ENCODE measurements at regions not wholly inside any gene's neighbourhood (a gene's known extent, or its start where the extent isn't known, plus 50 kb on each side); places are given as distances from the start of the nearest gene placed in this dataset.
A peak's percentile ranks its signal among the peaks of the same experiment; 100 is the strongest.

GRCh38 chr11:112871909-112872500, 89.2 kb upstream of the NCAM1 start:
- intact Hi-C loops (cut with DNase I), result no loop called here
- no peak for DNase-seq (ENCODE audit: low spot score)

- no peak for DNase-seq (ENCODE audit: low spot score)
- intact Hi-C loops (cut with DNase I), result no loop called here
Measured at GRCh38 chr11:112874980-112875379, 86.2 kb upstream of the NCAM1 start.

- intact Hi-C loops (cut with DNase I), result no loop called here
- DNase-seq (ENCODE audit: low spot score), result no peak
Measured at GRCh38 chr11:112877581-112877980, 83.6 kb upstream of the NCAM1 start.

- peak; percentile 37 for DNase-seq (ENCODE audit: low spot score)
- intact Hi-C loops (cut with DNase I), result no loop called here
Measured at GRCh38 chr11:112878033-112878601, 83.1 kb upstream of the NCAM1 start.

GRCh38 chr11:112880495-112880894, 80.7 kb upstream of the NCAM1 start:
- no peak for DNase-seq (ENCODE audit: low spot score)
- intact Hi-C loops (cut with DNase I), result loop anchor here in 1 of 2 donors (5.0 kb wide), 1 partner anchor 522 kb away; no protein-coding TSS in a partner anchor

- intact Hi-C loops (cut with DNase I), result loop anchor here in 1 of 2 donors (5.0 kb wide), 1 partner anchor 521 kb away; no protein-coding TSS in a partner anchor
- DNase-seq (ENCODE audit: low spot score), result peak; percentile 87
Measured at GRCh38 chr11:112881461-112881860, 79.8 kb upstream of the NCAM1 start.

- no peak for DNase-seq (ENCODE audit: low spot score)
Measured at GRCh38 chr11:112882494-112883381, 78.5 kb upstream of the NCAM1 start.

GRCh38 chr11:112884012-112884767, 77.0 kb upstream of the NCAM1 start:
- intact Hi-C loops (cut with DNase I), result loop anchor here in 1 of 2 donors (5.0 kb wide), 1 partner anchor 518 kb away; no protein-coding TSS in a partner anchor
- no peak for DNase-seq (ENCODE audit: low spot score)

More at GRCh38 chr11:112882494-112883381, 78.5 kb upstream of the NCAM1 start:
- intact Hi-C loops (cut with DNase I), result loop anchor here in 1 of 2 donors (5.0 kb wide), 1 partner anchor 520 kb away; no protein-coding TSS in a partner anchor

- intact Hi-C loops (cut with DNase I), result no loop called here
- DNase-seq (ENCODE audit: low spot score), result no peak
Measured at GRCh38 chr11:112885744-112886433, 75.3 kb upstream of the NCAM1 start.

GRCh38 chr11:112886434-112887370, 74.5 kb upstream of the NCAM1 start:
- intact Hi-C loops (cut with DNase I), result no loop called here
- DNase-seq (ENCODE audit: low spot score), result no peak

GRCh38 chr11:112889446-112889845, 71.8 kb upstream of the NCAM1 start:
- intact Hi-C loops (cut with DNase I), result no loop called here
- DNase-seq (ENCODE audit: low spot score), result no peak

GRCh38 chr11:112899235-112900006, 61.8 kb upstream of the NCAM1 start:
- intact Hi-C loops (cut with DNase I), result no loop called here
- no peak for DNase-seq (ENCODE audit: low spot score)

- DNase-seq (ENCODE audit: low spot score), result no peak
- intact Hi-C loops (cut with DNase I), result no loop called here
Measured at GRCh38 chr11:112901924-112902323, 59.3 kb upstream of the NCAM1 start.

- intact Hi-C loops (cut with DNase I), result no loop called here
Measured at GRCh38 chr11:112902361-112903011, 58.7 kb upstream of the NCAM1 start.

GRCh38 chr11:112903340-112903739, 57.9 kb upstream of the NCAM1 start:
- intact Hi-C loops (cut with DNase I), result no loop called here
- no peak for DNase-seq (ENCODE audit: low spot score)

More at GRCh38 chr11:112902361-112903011, 58.7 kb upstream of the NCAM1 start:
- DNase-seq (ENCODE audit: low spot score), result no peak

GRCh38 chr11:112911124-112911523, 50.1 kb upstream of the NCAM1 start:
- intact Hi-C loops (cut with DNase I), result no loop called here
- no peak for DNase-seq (ENCODE audit: low spot score)
